ENCODE measurements at regions not wholly inside any gene's neighbourhood (a gene's known extent, or its start where the extent isn't known, plus 50 kb on each side); places are given as distances from the start of the nearest gene placed in this dataset.
A peak's percentile ranks its signal among the peaks of the same experiment; 100 is the strongest.

- no peak overlapping the region for H3K4me3 ChIP-seq (replicated peaks in 1 of 2; ENCODE audit: low read depth in 2 of 2, low read length in 2 of 2)
- TF ChIP-seq, protein P1, sequence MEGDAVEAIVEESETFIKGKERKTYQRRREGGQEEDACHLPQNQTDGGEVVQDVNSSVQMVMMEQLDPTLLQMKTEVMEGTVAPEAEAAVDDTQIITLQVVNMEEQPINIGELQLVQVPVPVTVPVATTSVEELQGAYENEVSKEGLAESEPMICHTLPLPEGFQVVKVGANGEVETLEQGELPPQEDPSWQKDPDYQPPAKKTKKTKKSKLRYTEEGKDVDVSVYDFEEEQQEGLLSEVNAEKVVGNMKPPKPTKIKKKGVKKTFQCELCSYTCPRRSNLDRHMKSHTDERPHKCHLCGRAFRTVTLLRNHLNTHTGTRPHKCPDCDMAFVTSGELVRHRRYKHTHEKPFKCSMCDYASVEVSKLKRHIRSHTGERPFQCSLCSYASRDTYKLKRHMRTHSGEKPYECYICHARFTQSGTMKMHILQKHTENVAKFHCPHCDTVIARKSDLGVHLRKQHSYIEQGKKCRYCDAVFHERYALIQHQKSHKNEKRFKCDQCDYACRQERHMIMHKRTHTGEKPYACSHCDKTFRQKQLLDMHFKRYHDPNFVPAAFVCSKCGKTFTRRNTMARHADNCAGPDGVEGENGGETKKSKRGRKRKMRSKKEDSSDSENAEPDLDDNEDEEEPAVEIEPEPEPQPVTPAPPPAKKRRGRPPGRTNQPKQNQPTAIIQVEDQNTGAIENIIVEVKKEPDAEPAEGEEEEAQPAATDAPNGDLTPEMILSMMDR (IDR thresholded peaks at IDR 0.05; ENCODE audit: low read depth, low read length), result no peak
- DNase-seq (ENCODE audit: low read depth in 2 of 2), result peak in 1 of 2 donors; percentile 74
Observed at GRCh38 chr3:150094150-150094933, 123.6 kb upstream of the PFN2 start.

GRCh38 chr3:150091626-150092025 lies 120.9 kb upstream of the PFN2 start:
- no peak for DNase-seq (ENCODE audit: low read depth in 2 of 2)
- H3K4me3 ChIP-seq (replicated peaks in 1 of 2; ENCODE audit: low read depth in 2 of 2, low read length in 2 of 2), result no peak overlapping the region
- TF ChIP-seq, protein P1 (IDR thresholded peaks at IDR 0.05; ENCODE audit: low read depth, low read length), result no peak

DNA sequence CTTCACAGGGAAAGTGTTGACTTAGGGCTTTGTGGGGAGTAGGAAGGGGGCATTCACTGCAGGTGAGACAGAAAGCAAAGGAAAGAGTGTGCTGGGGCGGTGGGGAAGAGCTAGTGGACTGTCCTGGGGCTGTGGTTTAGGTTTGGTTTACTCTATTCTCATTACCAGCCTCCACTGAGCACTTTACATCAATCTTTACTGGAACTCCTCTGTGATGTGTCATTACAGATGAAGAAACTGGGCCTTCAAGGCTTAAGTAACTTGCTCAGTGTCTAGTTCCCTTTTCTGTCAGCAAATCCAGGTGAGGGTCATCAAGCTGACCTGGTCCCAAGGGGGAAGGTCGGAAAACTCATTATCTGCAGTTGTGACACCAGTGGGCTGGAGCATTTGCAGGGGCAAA lies 120.2 kb upstream of the PFN2 start:
- DNase-seq (ENCODE audit: low read depth in 2 of 2), result no peak
- TF ChIP-seq, protein P1 (IDR thresholded peaks at IDR 0.05; ENCODE audit: low read depth, low read length), result no peak
- H3K4me3 ChIP-seq (replicated peaks in 1 of 2; ENCODE audit: low read depth in 2 of 2, low read length in 2 of 2), result no peak overlapping the region

- no peak overlapping the region for H3K4me3 ChIP-seq (replicated peaks in 1 of 2; ENCODE audit: low read depth in 2 of 2, low read length in 2 of 2)
- DNase-seq (ENCODE audit: low read depth in 2 of 2), result no peak
- TF ChIP-seq, protein P1 (IDR thresholded peaks at IDR 0.05; ENCODE audit: low read depth, low read length), result no peak
Observed at GRCh38 chr3:150090006-150090405, 119.3 kb upstream of the PFN2 start.

DNA sequence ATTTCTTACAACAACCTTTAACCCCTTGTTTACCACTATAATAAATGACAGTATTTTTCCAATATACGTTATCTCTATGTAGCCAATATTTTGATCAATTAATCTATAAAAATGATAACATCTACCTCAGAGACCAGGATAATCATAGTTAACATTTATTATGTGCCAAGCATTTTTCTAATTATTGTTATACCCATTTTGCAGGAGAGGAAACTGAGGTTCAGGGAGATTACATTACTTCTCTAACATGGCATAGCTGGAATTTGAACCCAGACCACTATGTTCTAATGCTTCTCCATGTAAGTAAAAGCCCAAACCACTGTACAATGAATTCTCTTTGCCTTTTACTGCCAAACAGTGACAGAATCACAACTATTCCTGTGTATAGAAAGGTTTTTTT lies 113.4 kb upstream of the PFN2 start:
- no peak for DNase-seq (ENCODE audit: low read depth in 2 of 2)
- TF ChIP-seq, protein P1 (IDR thresholded peaks at IDR 0.05; ENCODE audit: low read depth, low read length), result no peak
- no peak overlapping the region for H3K4me3 ChIP-seq (replicated peaks in 1 of 2; ENCODE audit: low read depth in 2 of 2, low read length in 2 of 2)

- peak in 1 of 2 donors; percentile 61 for DNase-seq (ENCODE audit: low read depth in 2 of 2)
- TF ChIP-seq, protein P1 (IDR thresholded peaks at IDR 0.05; ENCODE audit: low read depth, low read length), result no peak
- H3K4me3 ChIP-seq (replicated peaks in 1 of 2; ENCODE audit: low read depth in 2 of 2, low read length in 2 of 2), result peak overlapping the region; percentile 3 to 22
Observed at GRCh38 chr3:150083655-150084042, 113.0 kb upstream of the PFN2 start.
